SK-N-SH treated with all-trans-retinoic acid at 6 μM for 48 hours (cell line): ENCODE measurements at regions not wholly inside any gene's neighbourhood (a gene's known extent, or its start where the extent isn't known, plus 50 kb on each side); places are given as distances from the start of the nearest gene placed in this dataset.

Experiments used
- ATAC-seq: fragments of 200-7000 bp; cut with Tn5 transposase; 3 replicates; pipeline ENCODE4 v1.9.1; 2020; ENCODE audit warnings: mild to moderate bottlenecking, moderate library complexity
- ARNTL ChIP-seq: fragments of 450-650 bp; formaldehyde crosslinking; IDR thresholded peaks from 2 replicates; pipeline ENCODE4 v1.5.0; 2020; ENCODE audit warnings: low read depth, mild to moderate bottlenecking, moderate library complexity, borderline replicate concordance
- CREB5 ChIP-seq: fragments of 250-450 bp; sonication (Bioruptor Pico); IDR thresholded peaks from 2 replicates; pipeline ENCODE4 v1.5.1; 2020; ENCODE audit warnings: low read depth, mild to moderate bottlenecking, moderate library complexity
- CSDC2 ChIP-seq: fragments of 250-450 bp; sonication (Bioruptor Pico); IDR thresholded peaks from 2 replicates; pipeline ENCODE4 v1.5.0; 2020; ENCODE audit warnings: mild to moderate bottlenecking, moderate library complexity
- ESRRG ChIP-seq: fragments of 250-450 bp; sonication (Bioruptor Pico); IDR thresholded peaks from 2 replicates; pipeline ENCODE4 v1.6.1; 2021; ENCODE audit warnings: mild to moderate bottlenecking
- GLIS3 ChIP-seq: fragments of 250-450 bp; sonication (Bioruptor Pico); IDR thresholded peaks from 2 replicates; pipeline ENCODE4 v1.5.0; 2020; ENCODE audit warnings: mild to moderate bottlenecking, moderate library complexity
- ISL1 ChIP-seq: fragments of 250-450 bp; sonication (Bioruptor Pico); IDR thresholded peaks from 2 replicates; pipeline ENCODE4 v2.1.2; 2022; ENCODE audit warnings: mild to moderate bottlenecking, moderate library complexity
- OSR1 ChIP-seq: fragments of 250-450 bp; sonication (Bioruptor Pico); IDR thresholded peaks from 2 replicates; pipeline ENCODE4 v1.8.0; 2022; ENCODE audit warnings: moderate library complexity, mild to moderate bottlenecking, inconsistent platforms
- PPARA ChIP-seq: fragments of 250-450 bp; sonication (Bioruptor Pico); IDR thresholded peaks from 2 replicates; pipeline ENCODE4 v1.5.0; 2020; ENCODE audit warnings: mild to moderate bottlenecking, borderline replicate concordance
- RARB ChIP-seq: fragments of 250-450 bp; sonication (Bioruptor Pico); IDR thresholded peaks from 2 replicates; pipeline ENCODE4 v1.8.0; 2021; ENCODE audit warnings: mild to moderate bottlenecking, moderate library complexity
- TCF4 ChIP-seq: fragments of 250-450 bp; sonication (Bioruptor Pico); IDR thresholded peaks from 2 replicates; pipeline ENCODE4 v1.8.0; 2021; ENCODE audit warnings: mild to moderate bottlenecking, moderate library complexity, borderline replicate concordance
- TOX ChIP-seq: fragments of 250-450 bp; sonication (Bioruptor Pico); IDR thresholded peaks from 2 replicates; pipeline ENCODE4 v1.8.0; 2021; ENCODE audit warnings: mild to moderate bottlenecking, moderate library complexity, borderline replicate concordance
- TSHZ2 ChIP-seq: fragments of 250-450 bp; sonication (Bioruptor Pico); IDR thresholded peaks from 2 replicates; pipeline ENCODE4 v1.5.0; 2020; ENCODE audit warnings: mild to moderate bottlenecking, moderate library complexity
- ZC3H10 ChIP-seq: fragments of 250-450 bp; sonication (Bioruptor Pico); IDR thresholded peaks from 2 replicates; pipeline ENCODE4 v1.5.1; 2021; ENCODE audit warnings: mild to moderate bottlenecking, moderate library complexity
- ZFP3 ChIP-seq: fragments of 250-450 bp; sonication (Bioruptor Pico); IDR thresholded peaks from 2 replicates; pipeline ENCODE4 v1.5.0; 2020; ENCODE audit warnings: mild to moderate bottlenecking, moderate library complexity
- ZFP30 ChIP-seq: fragments of 450-650 bp; formaldehyde crosslinking; IDR thresholded peaks from 2 replicates; pipeline ENCODE4 v1.5.0; 2022; ENCODE audit warnings: mild to moderate bottlenecking, moderate library complexity
- ZNF70 ChIP-seq: fragments of 450-650 bp; formaldehyde crosslinking; IDR thresholded peaks from 2 replicates; pipeline ENCODE4 v1.5.0; 2020; ENCODE audit warnings: mild to moderate bottlenecking, moderate library complexity
- ZNF8 ChIP-seq: fragments of 450-650 bp; formaldehyde crosslinking; IDR thresholded peaks from 2 replicates; pipeline ENCODE4 v1.5.0; 2020; ENCODE audit warnings: mild to moderate bottlenecking, moderate library complexity
- TF ChIP-seq, protein P1 (sequence below): fragments of 250-450 bp; sonication (Bioruptor Pico); IDR thresholded peaks from 2 replicates; pipeline ENCODE4 v1.8.0; 2021; ENCODE audit warnings: low read depth, mild to moderate bottlenecking, moderate library complexity, borderline replicate concordance
- TF ChIP-seq, protein P2 (sequence below): fragments of 250-450 bp; sonication (Bioruptor Pico); IDR thresholded peaks from 2 replicates; pipeline ENCODE4 v1.5.1; 2021; ENCODE audit warnings: mild to moderate bottlenecking, moderate library complexity

- TF ChIP-seq OSR1 (CRISPR knock-in tag) (no peak), TCF4 (CRISPR knock-in tag) (no peak), CREB5 (CRISPR knock-in tag) (no peak), ZFP30 (CRISPR knock-in tag) (no peak), ARNTL (no peak)
- TF ChIP-seq, all 23 proteins: peak for 0
- peak; percentile 34; the same call in 1 of the 3 replicates for ATAC-seq
Measured at GRCh38 chr6:140915103-140915502, 1217.6 kb upstream of the GJE1 start.

GRCh38 chr6:140912686-140913085 is 1220.0 kb upstream of the GJE1 start:
- no peak for ATAC-seq
- TF ChIP-seq PPARA: no peak
- TF ChIP-seq OSR1 (CRISPR knock-in tag): no peak
- TF ChIP-seq CREB5 (CRISPR knock-in tag): no peak
- no peak for TF ChIP-seq TCF4 (CRISPR knock-in tag)
- TF ChIP-seq ZNF70 (CRISPR knock-in tag): no peak
- TF ChIP-seq GLIS3: no peak
- no peak for TF ChIP-seq CSDC2 (CRISPR knock-in tag)
- no peak for TF ChIP-seq TSHZ2 (CRISPR knock-in tag)
- no peak for TF ChIP-seq ZC3H10 (CRISPR knock-in tag)
- no peak for TF ChIP-seq ISL1
- no peak for TF ChIP-seq TOX (CRISPR knock-in tag)
- no peak for TF ChIP-seq ARNTL
- TF ChIP-seq, protein P1, sequence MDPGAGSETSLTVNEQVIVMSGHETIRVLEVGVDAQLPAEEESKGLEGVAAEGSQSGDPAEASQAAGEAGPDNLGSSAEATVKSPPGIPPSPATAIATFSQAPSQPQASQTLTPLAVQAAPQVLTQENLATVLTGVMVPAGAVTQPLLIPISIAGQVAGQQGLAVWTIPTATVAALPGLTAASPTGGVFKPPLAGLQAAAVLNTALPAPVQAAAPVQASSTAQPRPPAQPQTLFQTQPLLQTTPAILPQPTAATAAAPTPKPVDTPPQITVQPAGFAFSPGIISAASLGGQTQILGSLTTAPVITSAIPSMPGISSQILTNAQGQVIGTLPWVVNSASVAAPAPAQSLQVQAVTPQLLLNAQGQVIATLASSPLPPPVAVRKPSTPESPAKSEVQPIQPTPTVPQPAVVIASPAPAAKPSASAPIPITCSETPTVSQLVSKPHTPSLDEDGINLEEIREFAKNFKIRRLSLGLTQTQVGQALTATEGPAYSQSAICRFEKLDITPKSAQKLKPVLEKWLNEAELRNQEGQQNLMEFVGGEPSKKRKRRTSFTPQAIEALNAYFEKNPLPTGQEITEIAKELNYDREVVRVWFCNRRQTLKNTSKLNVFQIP (CRISPR knock-in tag): no peak
- TF ChIP-seq, protein P2, sequence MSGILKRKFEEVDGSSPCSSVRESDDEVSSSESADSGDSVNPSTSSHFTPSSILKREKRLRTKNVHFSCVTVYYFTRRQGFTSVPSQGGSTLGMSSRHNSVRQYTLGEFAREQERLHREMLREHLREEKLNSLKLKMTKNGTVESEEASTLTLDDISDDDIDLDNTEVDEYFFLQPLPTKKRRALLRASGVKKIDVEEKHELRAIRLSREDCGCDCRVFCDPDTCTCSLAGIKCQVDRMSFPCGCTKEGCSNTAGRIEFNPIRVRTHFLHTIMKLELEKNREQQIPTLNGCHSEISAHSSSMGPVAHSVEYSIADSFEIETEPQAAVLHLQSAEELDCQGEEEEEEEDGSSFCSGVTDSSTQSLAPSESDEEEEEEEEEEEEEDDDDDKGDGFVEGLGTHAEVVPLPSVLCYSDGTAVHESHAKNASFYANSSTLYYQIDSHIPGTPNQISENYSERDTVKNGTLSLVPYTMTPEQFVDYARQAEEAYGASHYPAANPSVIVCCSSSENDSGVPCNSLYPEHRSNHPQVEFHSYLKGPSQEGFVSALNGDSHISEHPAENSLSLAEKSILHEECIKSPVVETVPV (CRISPR knock-in tag): no peak
- TF ChIP-seq ZNF8: no peak
- TF ChIP-seq RARB (CRISPR knock-in tag): no peak
- TF ChIP-seq ESRRG: no peak
- TF ChIP-seq ZFP3 (CRISPR knock-in tag): no peak

GRCh38 chr6:140909625-140910024 is 1223.1 kb upstream of the GJE1 start:
- TF ChIP-seq ZNF70 (CRISPR knock-in tag) (no peak), ZFP30 (CRISPR knock-in tag) (no peak), OSR1 (CRISPR knock-in tag) (no peak), CSDC2 (CRISPR knock-in tag) (no peak), TOX (CRISPR knock-in tag) (no peak)
- TF ChIP-seq, protein P2 (CRISPR knock-in tag): no peak
- ATAC-seq: no peak
